ENCODE measurements at regions not wholly inside any gene's neighbourhood (a gene's known extent, or its start where the extent isn't known, plus 50 kb on each side); places are given as distances from the start of the nearest gene placed in this dataset.

DNA sequence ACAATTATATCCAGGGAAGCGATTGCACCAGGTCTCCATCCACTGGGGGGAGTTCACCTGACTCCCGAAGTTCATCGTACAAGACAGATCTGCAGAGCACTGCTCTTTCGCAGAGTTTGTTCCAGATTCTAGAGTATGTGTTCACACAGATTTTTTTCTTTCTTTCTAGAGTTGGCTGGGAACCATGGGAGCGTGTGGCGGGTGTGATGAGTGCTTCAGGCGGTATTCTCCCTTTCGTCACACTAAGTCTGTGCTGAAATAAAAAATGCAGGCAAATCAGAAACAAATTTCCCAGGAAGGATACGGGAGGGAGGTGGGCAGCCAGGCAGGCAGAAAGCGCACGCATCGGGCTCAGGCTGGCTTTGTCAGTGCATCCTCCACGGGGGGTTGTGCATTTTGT, 129.8 kb upstream of the SOX11 start:
- TF ChIP-seq, protein P1, sequence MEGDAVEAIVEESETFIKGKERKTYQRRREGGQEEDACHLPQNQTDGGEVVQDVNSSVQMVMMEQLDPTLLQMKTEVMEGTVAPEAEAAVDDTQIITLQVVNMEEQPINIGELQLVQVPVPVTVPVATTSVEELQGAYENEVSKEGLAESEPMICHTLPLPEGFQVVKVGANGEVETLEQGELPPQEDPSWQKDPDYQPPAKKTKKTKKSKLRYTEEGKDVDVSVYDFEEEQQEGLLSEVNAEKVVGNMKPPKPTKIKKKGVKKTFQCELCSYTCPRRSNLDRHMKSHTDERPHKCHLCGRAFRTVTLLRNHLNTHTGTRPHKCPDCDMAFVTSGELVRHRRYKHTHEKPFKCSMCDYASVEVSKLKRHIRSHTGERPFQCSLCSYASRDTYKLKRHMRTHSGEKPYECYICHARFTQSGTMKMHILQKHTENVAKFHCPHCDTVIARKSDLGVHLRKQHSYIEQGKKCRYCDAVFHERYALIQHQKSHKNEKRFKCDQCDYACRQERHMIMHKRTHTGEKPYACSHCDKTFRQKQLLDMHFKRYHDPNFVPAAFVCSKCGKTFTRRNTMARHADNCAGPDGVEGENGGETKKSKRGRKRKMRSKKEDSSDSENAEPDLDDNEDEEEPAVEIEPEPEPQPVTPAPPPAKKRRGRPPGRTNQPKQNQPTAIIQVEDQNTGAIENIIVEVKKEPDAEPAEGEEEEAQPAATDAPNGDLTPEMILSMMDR (conservative IDR thresholded peaks at IDR 0.05; ENCODE audit: low read length): no peak
- TF ChIP-seq EZH2phosphoT487 (IDR thresholded peaks at IDR 0.05; ENCODE audit: borderline replicate concordance): no peak
